ENCODE measurements at regions not wholly inside any gene's neighbourhood (a gene's known extent, or its start where the extent isn't known, plus 50 kb on each side); places are given as distances from the start of the nearest gene placed in this dataset.

DNA sequence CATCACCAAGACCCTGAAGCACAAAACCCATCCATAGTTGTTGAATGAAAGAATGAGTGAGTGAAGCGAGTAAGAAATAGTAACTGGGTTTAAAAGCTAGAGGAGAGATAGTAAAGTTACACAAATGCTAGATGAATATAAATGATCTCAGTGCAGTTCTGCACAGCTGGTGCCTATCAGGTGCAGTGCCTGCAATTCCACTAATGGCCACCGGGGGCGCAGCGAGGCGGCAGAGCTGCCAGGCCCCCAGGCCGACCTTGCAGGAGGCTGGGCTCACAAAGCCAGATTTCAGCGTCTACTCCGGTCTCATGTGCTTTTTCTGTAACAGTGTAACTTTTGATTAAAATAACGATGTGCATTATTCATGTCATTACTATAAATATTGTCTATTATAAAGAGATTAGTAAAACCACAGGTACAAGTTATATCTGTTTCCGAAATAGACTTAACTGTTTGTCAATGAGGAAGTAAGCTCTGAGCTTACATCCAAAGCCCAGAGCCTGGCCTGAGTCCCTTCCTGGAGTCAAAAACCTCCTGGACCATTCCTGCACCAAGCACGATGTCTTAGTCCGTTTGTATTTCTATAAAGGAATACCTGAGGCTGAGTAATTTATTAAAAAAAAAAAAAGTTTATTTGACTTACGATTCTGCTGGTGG is 477.6 kb downstream of the NPHP4 start:
- DNase-seq = peak; percentile 58

DNA sequence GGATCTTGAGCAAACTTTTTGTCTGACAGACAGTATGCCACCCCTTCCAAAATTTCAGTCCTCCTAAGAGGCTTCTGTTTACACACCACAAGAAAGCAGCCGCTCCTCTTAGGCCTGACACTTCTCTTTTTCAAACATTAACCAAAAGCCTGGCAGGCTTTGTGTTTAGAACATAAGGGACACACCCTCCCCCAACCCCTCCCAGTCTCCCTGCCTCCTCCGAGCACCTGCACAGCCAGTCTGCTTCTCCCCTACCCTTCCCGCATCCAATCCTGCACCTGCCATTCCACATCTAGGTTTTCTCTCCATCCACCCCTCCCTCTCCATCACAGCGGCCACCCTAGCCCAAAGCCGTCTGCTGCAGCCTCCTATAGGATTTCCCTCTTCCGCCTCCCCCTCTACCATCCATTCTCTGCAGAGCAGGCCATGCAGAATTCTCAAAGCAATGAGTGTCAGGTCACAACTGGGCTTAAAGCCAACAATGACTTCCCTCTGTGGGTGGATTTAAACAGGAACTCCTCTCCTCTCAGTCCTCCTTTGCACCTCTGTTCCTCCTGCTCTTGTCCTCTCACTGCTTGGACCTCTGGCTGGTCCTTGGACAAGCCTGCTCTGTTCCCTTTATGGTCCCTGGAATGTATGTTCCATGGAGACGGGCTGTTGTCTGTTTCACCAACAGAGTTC is 478.2 kb downstream of the NPHP4 start:
- peak; percentile 91 for DNase-seq

DNA sequence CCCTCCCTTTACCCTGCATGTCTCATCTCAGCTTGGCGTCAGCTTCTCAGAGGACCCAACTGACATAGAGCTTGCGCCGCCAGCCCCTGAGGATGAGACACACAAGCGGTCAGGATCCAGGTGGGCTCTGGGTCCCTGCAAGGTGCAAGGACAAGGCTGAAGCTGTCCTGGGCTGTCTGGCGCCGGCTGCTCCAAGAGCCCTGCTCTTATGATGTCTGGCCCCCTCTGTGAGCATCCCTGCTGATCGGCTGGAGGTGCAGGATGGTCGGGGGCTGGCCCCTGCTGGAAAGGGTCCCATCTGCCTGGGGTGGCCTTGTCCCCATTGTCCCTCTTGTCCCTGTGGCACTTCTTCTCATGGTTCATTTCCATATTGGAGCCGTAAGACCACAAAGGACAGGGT is 479.0 kb downstream of the NPHP4 start:
- DNase-seq = no peak

- DNase-seq = no peak
These were observed 480.7 kb downstream of the NPHP4 start for GRCh38 chr1:5511381-5512097.

DNA sequence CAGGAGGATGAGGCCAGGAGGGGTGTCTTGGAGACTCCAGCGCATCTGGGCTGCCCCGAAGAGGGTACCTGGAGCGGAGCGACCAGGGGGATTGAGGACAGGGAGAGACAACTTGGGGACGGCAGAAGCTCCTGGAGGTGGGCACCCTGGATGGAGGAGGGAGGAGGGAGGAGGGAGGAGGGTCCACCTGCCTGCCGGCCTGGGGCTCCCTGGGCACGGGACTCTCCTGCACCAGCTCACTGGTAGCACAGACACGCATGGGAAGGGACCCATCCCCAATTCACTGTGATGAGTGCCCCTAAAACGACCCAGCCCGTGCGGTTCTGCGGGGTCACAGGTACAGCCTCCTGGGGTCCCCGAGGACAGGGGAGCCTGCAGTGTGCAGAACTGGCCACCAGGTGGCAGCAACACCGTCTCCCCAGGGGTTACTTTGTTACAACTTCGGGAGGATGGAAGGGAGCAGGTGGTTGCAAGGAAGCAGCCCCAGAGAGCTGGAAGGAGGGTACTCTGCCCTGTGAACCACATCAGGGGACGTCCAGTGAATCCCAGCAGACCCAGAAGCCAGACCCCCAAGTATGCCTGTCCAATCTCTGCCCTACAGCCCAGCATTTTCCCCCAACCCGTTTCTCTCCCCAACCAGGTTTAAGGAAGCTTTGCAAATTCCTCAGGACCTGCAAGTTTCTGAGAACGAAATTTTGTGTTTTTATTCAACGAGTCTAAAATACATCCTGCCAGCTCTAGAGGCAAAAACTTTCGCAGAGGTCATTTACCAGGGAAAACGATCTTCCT is 482.4 kb downstream of the NPHP4 start:
- DNase-seq = peak; percentile 22

DNA sequence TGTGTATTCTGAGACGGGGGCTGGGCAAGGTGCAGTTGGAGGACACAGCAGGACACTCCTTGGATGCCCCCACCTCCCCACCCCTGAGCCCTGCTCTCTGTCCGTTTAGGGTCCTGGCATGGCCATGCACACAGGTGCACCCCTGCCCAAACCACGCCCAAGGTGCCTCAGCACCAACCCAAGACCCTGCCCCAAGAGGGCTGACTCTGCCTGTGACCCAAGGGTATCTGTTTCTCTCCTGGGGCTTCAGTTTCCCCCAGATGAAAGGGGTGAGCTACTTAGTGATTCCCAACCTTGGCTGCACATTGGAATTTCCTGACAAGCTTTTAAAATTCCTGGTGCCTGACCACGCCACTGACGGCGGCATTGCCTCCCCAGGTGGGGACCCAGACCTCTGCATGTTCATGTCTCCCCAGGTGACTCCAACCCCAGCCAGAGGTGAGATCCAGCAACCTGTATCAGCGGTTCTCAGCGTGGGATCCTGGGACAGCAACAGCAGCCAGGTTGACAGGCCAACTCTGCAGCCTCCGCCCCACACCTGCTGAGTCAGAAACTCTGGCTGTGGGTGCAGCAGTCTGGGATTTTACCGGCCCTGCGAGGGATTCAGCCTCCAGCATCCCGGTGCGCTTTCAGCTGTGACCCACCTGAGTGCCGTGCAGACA is 483.4 kb downstream of the NPHP4 start:
- DNase-seq = no peak

DNA sequence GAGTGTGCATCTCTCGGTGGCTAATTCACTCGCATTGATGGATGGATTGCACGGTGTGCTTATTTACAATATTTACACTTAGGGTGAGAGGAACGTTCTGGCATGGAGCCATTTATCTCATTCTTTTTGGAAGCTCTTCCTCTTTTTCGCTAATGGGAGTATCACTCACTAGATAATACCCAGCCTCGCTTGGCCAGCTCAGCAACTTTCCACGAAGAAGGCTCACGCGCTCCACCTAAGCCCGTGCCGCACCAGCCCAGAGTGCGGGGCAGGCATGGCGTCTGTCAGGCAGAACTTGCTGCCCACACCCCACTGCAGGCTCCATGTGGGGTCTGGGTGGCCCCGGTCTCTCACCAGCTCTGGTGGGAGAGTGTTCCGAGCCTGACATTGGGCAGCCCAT is 484.9 kb downstream of the NPHP4 start:
- DNase-seq = peak; percentile 38

DNA sequence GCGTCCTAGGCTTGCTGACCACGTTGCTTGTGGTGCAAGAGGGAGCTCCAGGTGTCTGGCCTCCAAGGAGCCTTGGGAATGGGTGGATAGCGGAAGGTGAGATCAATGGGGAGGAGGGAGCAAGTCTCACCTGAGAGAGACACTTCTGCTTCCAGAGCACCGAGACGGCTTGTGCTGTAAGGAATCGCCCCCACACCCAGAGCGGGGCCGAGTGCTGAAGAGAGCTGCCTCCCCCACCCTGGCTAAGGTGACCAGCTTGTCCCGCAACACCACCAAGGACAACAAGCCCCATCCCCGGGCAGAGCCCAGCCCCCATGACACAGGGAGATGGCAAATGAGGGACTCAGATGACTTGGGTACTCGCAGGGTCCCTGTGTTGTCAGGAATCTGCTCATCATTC is 485.6 kb downstream of the NPHP4 start:
- DNase-seq = no peak

DNA sequence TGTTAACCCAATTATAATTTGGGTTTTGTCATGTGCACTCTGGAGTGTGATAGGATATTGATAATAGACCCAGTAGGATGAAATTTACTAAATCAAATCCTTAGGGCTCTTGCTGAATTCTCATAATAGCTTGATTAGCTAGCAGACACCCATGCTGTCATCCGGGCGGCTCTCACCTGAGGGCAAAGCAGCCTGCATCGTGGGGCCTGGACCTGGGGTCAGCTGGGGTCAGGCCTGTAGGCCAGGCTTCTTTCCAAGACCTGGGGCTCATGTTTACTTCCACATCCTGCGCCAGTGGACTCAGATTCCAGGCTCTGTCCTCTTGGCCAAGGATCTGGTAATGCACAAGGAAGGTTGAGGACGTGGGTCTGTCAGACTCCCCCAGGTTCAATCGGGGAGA is 486.3 kb downstream of the NPHP4 start:
- DNase-seq = no peak

- DNase-seq = no peak
These were observed 487.9 kb downstream of the NPHP4 start for GRCh38 chr1:5504364-5504740.

DNA sequence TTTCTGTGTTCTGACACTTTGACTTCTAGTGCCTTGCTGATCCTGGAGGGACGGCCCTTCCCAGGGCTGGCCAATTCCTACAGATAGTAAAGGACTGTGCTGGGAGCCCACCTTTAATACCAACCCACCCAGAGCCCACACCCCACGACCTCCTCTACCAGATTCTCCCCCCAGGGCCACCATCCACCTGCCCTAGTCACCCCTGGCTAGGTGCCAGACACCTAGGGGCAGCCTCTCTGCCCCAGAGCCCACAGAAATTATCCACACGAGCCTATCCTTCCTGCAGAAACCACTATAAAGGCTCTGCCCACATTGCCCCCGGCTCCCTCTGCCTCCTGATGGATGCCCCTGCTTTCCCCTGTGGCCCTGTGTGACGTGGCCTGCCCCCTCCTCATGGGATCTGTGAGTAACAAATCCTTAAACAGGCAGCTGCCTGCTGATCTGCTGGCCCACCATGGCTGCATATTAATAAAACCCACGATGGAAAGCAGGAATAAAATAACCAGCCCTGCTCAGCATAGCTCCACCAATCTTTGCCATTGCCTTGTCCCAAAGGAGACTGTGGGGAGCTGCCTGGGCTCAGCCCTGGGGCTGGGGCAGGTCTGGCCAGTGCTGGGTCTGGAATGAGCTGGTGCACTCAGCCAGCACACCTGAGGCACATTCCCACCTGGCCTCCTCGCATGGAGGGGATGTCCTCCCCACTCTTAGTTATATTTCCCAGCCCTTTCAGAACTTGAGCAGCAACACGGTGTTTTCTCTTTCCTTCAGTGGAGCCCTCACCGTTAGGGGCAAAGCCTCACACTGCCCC is 488.5 kb downstream of the NPHP4 start:
- no peak for DNase-seq

DNA sequence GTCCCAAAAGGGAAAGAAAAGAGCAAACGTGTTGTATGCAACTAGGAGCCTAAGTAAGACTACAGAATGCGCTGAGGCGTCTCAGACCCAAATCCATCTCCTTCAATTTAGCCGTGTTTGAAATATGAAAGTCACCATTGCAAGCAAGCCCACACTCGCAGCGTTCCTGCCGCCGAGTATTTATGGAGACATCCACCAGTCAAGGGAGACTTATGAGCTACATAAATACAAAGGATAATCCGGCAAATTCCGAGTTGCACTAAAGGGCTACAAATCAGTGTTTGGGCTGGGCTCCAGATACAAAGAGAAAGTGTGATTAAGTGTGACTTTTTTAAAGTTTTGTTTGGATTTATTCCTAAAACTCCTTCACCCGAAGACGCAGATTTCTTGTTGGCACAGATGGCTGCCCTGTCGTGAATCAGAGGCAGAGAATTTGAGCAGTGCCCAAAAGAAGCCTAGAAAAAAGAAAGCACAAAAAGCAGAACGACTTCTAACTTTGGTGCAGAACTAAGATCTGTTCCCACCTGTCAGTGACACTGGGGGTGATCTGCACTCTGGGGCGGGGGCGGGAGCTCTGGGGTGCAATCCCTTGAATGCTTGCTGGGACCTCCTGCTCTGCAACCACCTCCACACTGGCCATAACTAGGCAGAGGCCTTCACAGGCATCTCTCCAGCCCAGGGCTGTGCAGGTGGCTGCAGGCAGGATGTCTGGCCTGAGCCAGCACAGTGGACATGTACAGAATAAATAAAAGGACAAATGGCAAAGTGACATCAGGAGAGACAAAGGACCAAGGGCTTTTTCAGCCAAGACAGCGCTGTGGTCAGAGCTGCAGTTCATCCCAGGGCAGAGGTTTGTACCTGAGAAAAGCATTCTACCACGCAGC is 489.7 kb downstream of the NPHP4 start:
- no peak for DNase-seq

GRCh38 chr1:5501206-5501930 is 490.9 kb downstream of the NPHP4 start:
- peak; percentile 51 for DNase-seq

DNA sequence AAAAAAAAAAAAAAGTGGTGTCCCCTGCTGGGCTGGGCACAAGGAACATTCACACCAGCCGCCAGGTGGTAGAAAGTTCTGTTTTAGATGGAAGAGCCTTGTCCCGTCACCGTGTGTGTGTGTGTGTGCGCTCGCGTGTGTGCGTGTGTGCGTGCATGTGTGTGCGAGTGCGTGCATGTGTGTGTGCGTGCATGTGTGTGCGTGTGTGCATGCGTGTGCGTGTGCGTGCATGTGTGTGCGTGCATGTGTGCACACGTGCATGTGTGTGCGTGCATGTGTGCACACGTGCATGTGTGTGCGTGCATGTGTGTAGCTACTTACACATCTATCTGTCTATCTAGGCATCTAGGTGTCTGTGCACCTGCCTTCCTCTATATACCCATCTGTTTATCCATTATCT is 491.7 kb downstream of the NPHP4 start:
- DNase-seq = no peak

GRCh38 chr1:5497503-5497902 is 494.7 kb downstream of the NPHP4 start:
- no peak for DNase-seq

DNA sequence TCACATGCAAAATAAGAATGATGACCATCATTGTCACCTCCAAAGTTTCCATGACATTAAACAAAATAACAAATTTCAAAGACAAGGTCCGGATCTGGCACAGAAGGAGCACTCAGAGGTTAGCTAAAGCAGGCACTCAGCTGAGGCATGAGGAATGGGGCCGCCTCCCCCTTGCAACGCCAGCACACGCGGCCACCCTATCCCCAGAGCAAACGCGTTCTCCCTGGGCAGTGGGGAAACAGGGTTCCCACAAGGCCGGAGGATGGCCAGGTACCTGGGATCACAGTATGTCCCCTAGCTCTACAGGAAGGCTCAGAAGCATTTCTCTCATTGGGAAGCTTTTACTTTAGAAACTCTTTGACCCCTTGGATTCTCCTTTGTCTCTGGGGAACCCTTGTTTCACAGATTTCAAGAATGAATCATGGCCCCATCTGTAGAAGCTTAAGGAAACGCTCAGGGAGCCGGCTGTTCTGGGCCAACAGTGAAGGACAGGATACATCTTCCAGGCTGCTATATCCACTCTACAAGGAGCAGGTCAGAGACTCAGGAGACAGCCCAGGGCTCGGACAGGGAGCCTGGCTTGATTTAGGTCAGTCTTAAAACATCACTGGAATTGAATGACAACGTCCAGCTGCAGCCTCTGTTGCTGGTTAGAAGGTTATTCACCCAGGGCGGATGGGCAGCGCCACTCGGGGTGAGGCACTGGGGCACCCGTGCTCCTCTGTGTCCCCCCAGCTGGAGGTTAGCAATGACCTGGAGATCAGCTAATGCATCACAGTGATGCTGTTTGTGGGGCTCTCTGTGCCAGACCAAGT is 496.4 kb downstream of the NPHP4 start:
- no peak for DNase-seq

- no peak for DNase-seq
These were observed 497.7 kb downstream of the NPHP4 start for GRCh38 chr1:5494518-5494917.

DNA sequence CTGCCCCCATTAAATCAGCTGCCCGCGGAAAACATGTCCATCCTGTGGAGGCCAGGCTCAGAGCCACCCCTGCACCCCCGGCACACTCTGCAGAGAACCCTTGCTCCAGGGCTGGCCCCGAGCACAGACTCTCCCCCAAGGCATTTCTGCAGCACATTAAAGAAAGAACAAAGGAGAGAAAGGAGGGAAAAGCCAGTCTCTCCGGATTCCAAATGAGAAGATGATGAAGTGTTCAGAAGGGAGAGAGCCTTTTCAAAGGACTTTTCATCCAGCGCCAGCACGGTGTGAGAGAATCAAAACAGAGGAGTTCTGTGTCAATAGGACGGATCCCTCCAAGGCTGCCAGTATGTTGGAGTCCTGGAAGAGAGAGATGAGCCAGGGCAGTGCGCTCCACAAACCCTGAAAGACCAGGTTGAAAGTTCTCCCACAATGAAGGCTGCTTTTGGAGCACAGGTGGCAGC is 498.3 kb downstream of the NPHP4 start:
- no peak for DNase-seq

GRCh38 chr1:5493275-5493674 is 498.9 kb downstream of the NPHP4 start:
- no peak for DNase-seq

Data from NCI-H510A treated with DMSO at 0.1 percent for 48 hours (cell line).